Vagina (tissue), 2 donors: ENCODE measurements at regions not wholly inside any gene's neighbourhood (a gene's known extent, or its start where the extent isn't known, plus 50 kb on each side); places are given as distances from the start of the nearest gene placed in this dataset.

Experiments used
- POLR2A ChIP-seq, 2 donors: fragments of 450-650 bp; IDR thresholded peaks; one replicate each; pipeline ENCODE4 v1.6.1; 2017; ENCODE audit warnings: antibody characterized with exemption in 2 of 2, mild to moderate bottlenecking in 2 of 2, moderate library complexity in 2 of 2
- POLR2AphosphoS5 ChIP-seq, 2 donors: sonication (generic); formaldehyde crosslinking; IDR thresholded peaks; one replicate each; pipeline ENCODE4 v1.9.0; 2017; ENCODE audit warnings: antibody characterized with exemption in 2 of 2, mild to moderate bottlenecking in 2 of 2, low read depth in 1 of 2; ENCODE audit not compliant: insufficient read depth in 1 of 2
- TF ChIP-seq, protein P1 (sequence below), 3 experiments: fragments of 450-650 bp in 2 of 3; fragments of 200-600 bp in 1 of 3; sonication (generic) in 1 of 3; IDR thresholded peaks; one replicate each; pipeline ENCODE4 v1.5.1; 2017 to 2019; ENCODE audit warnings: antibody characterized with exemption in 3 of 3, mild to moderate bottlenecking in 2 of 3, moderate library complexity in 2 of 3

DNA sequence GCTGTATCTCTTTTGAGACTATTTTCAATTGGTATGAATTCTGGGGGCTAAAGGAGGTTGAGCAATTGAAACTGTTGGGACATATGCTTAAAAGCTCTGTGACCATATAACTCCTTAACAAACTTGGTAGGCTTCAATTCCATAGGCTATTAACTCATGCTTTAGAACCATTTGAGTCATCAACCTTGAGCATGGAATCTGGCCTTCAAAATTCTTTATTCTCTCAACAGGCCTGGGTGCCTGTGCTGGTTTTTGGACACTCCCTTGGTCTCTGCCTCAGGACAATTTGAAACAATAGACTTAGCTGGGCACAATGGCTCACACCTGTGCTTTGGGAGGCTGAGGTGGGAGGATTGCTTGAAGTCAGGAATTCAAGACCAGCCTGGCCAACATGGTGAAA lies 61.4 kb upstream of the EPB41L4A start:
- TF ChIP-seq, protein P1, sequence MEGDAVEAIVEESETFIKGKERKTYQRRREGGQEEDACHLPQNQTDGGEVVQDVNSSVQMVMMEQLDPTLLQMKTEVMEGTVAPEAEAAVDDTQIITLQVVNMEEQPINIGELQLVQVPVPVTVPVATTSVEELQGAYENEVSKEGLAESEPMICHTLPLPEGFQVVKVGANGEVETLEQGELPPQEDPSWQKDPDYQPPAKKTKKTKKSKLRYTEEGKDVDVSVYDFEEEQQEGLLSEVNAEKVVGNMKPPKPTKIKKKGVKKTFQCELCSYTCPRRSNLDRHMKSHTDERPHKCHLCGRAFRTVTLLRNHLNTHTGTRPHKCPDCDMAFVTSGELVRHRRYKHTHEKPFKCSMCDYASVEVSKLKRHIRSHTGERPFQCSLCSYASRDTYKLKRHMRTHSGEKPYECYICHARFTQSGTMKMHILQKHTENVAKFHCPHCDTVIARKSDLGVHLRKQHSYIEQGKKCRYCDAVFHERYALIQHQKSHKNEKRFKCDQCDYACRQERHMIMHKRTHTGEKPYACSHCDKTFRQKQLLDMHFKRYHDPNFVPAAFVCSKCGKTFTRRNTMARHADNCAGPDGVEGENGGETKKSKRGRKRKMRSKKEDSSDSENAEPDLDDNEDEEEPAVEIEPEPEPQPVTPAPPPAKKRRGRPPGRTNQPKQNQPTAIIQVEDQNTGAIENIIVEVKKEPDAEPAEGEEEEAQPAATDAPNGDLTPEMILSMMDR (IDR thresholded peaks at IDR 0.05), result no peak
- TF ChIP-seq POLR2A (IDR thresholded peaks at IDR 0.05) (no peak), POLR2AphosphoS5 (IDR thresholded peaks at IDR 0.05; ENCODE audit: insufficient read depth in 1 of 2, low read depth in 1 of 2) (no peak)
